NCI-H1694 treated with DMSO at 0.1 percent for 48 hours (cell line): ENCODE measurements at regions not wholly inside any gene's neighbourhood (a gene's known extent, or its start where the extent isn't known, plus 50 kb on each side); places are given as distances from the start of the nearest gene placed in this dataset.

Experiments used
- DNase-seq: peaks from one replicate; lab custom pipeline; 2025; lab: John Stamatoyannopoulos, UW

DNA sequence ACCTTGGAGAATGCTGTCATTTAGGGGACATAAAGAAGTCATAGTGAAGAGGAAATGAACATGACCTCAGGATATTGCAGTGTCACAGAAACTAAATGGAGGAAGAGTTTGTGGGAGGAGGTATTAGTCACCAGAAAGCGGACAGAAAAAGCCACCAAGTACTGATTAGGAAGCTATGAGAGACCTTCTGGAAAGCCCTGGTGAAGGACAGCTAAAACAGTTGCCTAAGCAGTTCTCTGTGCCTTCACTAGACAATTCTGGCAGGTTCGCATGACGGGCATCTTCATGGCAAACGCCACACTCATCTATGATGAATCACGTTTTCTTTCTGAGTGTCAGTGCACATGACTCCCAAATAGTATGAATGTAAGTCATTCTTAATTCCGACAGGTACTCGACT is 325.8 kb downstream of the C11orf87 start:
- DNase-seq, result no peak

DNA sequence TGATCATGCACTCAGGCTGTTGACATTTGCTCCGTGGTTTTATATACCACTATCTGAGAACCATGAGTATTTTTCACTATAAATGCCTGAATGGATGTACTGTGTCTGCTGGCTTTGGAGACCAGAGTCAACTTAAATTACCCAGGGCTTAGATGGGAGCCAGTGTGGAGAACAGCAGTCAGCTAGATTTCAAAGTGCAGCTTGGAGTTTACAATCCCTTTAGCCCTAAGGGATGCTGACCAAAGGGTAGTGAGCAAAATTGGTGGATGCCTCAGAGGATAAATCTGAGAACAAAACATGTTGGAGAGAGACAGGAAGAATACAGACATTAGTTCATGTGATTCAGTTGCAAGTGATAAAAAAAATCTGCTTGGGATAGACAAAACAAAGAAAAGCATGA is 327.5 kb downstream of the C11orf87 start:
- no peak for DNase-seq

DNA sequence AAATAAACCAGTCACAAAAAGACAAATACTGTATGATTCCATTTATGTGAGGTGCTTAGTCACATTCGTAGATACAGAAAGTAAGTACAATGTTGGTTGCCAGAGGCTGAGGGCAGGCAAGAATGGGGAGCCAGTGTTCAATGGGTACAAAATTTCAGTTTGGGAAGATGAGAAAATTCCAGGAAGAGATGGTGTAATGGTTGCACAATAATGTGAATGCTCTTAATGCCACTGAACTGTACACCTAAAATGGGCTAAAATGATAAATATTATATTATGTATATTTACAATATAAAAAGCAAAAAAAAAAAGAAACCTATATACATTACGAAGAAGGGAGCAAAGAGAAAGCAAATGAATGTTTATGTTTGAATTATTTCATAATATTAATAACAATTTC is 329.0 kb downstream of the C11orf87 start:
- DNase-seq, result no peak

GRCh38 chr11:109752212-109752825 is 330.3 kb downstream of the C11orf87 start:
- no peak for DNase-seq

DNA sequence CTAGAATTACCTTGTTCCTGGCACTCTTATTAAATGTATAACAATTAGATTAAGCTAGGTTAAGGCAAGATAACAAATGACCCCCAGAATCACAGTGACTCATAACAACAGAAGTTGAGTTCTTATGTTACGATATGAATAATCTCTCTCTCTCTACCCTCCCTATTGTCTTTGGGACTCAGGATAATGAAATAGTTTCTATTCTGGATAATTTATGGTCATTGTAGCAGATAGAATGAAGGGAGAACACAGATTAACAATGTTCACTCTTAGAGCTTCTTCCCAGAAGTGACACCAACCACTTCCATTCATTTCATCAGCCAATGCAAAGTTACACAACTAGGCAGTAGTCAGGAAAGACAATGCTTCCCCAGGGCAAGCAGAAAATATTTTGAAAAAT is 334.5 kb downstream of the C11orf87 start:
- no peak for DNase-seq

GRCh38 chr11:109756951-109757350 is 335.0 kb downstream of the C11orf87 start:
- DNase-seq, result no peak

DNA sequence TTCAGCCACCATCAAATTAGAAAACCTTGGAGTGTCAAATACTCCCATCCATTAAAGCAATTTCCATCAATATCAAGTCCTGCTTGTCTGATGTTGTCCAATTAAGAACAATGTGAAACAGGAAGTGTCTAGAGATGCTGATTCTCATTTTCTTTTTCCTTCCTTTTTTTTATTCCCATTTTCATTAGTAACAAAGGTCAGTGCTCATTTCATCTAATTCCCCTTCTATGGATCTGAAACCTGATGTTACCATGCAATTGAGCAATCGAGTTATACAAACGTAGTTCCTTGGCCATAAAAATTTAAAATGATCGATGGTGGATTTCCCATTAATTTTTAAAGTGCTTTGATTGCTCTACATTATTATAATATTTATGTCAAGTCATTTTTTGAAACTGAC is 330.6 kb upstream of the ZC3H12C start:
- DNase-seq, result no peak

- no peak for DNase-seq
These were observed 327.4 kb upstream of the ZC3H12C start for GRCh38 chr11:109765709-109766311.

GRCh38 chr11:109769858-109770257 is 323.3 kb upstream of the ZC3H12C start:
- no peak for DNase-seq

- DNase-seq, result no peak
These were observed 322.9 kb upstream of the ZC3H12C start for GRCh38 chr11:109770323-109770722.

DNA sequence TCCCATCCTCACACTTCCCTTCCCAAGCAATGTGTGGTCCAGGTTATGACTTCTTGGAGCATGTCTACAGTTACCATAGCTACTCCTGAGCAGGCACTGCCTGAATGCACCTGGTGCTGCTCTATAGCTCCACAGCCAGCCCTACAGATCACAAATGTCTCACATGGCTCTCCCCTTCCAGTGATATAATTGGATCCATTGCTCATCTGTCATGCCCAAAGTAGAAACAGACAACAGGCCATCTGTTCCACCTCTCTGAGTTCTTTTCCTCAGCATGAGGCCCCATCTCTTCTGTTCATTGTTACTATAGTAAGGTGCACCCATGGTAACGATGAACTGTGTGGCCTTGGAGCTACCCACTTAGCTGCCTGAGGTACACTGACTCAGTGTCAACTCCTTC is 320.3 kb upstream of the ZC3H12C start:
- peak; percentile 76 for DNase-seq

GRCh38 chr11:109775686-109776085 is 317.5 kb upstream of the ZC3H12C start:
- DNase-seq, result no peak

- DNase-seq, result no peak
These were observed 310.2 kb upstream of the ZC3H12C start for GRCh38 chr11:109783014-109783413.

GRCh38 chr11:109783840-109784239 is 309.4 kb upstream of the ZC3H12C start:
- no peak for DNase-seq

- no peak for DNase-seq
These were observed 308.7 kb upstream of the ZC3H12C start for GRCh38 chr11:109784536-109784935.

DNA sequence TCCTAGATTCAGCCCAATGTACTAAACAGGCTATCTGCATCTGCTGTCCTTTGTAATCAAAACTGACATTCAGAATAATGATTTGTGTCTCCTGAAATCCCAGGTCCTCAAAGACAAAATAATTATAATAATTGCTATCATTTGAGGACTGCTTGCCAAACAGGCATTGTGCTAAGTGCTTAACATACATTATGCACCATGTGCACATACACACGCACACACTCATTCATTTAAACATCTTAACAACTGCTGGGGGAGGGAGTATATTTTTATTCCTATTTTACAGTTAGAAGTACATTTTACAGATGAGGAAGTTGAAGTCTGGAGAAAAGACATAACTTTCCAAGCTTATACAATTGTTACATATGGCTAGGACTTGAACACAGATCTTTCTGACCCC is 308.0 kb upstream of the ZC3H12C start:
- DNase-seq, result no peak

DNA sequence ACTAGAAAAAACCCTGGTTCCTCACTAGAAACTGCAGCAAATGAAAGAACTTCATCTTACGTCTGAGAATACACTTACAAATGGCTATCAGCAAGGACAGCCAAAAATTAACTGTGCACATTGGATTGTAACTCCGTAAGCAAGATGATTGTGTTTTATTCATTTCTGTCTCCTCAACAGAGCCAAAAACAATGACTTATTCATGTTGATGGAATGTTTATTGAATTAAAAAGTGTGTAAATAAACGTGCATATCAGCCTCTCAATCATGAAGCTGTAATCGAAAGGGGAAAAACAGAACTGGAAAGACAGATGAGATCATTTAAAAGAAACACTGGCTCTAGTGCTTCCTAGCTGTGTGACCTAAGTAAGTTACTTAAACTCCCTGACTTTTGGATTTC is 307.5 kb upstream of the ZC3H12C start:
- no peak for DNase-seq

GRCh38 chr11:109788948-109789490 is 304.2 kb upstream of the ZC3H12C start:
- no peak for DNase-seq

- DNase-seq, result no peak
These were observed 303.3 kb upstream of the ZC3H12C start for GRCh38 chr11:109789901-109790300.

DNA sequence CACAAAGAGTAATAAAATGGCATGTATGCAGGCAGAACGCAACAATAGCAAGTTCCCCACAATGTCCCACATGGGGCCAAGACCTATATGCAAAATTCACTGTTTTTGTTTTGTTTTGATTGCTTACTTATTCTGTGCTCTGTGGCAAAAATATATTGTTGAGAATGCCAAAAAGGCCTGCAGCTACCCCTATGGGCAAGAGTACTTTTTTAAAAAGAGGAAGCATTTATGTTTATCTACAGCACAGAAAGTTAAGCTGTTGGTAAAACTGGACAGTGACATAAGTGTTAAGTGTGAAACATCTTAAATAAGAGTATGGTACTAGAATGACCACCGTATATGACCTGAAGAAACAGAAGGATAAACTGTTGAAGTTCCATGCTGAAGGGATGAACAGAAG is 301.9 kb upstream of the ZC3H12C start:
- DNase-seq, result no peak

- no peak for DNase-seq
These were observed 298.7 kb upstream of the ZC3H12C start for GRCh38 chr11:109794501-109794900.

DNA sequence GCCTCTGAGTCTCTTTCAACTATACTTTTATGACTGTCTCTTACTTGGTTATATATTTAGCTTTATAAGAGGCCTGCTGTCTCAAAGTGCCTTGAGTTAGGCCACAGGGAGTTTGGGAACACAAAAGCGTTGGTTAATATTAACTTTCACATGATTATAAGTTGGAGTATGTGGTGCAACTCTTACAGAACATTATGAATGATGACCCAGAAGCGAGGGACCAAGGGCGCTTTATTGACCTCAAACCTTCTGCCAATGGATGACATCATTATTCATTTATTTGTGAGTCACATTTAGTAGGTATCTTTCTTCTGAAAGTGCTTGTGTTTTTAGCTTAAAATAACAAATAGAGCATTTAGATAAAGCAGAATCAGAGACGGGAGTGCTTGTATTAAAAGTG is 298.0 kb upstream of the ZC3H12C start:
- no peak for DNase-seq

DNA sequence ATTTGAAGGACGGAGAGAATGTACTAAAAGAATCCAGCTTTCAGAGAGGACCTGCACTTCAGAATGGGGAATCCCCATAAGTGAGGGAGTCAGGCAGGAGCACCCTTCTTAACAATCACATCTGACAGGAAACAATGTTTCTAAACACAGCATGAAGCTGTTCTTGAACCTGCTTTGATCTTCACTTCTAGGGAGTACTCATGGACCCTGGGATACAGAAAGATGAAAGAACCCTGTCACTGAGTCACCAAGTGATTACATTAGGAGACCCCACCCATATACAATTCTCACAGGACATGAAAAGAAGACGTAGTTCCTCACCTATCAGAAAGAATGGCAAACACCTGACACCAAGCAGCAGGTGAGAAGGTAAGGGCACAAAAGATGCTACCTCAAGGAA is 296.9 kb upstream of the ZC3H12C start:
- DNase-seq, result no peak

DNA sequence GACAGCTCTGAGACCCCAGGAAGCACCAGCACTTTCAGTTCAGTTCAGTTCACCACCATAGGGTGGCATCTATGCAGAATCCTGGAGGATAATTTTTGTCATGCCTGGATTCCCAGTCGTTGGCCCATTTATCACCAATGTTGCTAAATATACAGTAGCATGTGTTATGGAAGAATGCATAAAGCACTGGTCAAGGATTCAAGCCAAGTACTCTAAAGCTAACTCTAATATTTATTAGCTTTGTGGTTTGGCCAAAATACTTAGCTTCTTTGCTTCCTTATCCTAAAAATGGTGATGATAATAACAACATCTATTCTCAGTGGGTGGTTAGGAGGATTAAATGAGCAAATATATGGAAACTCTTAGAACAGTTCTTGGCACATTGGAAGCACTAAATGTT is 294.7 kb upstream of the ZC3H12C start:
- no peak for DNase-seq
